Hippocampal formation (tissue), 2 donors: ENCODE measurements at regions not wholly inside any gene's neighbourhood (a gene's known extent, or its start where the extent isn't known, plus 50 kb on each side); places are given as distances from the start of the nearest gene placed in this dataset.
"Not testable (repeated sequence)": the region's sequence is repeated elsewhere in the genome, so short reads cannot be mapped to it uniquely, and the experiment has no call there.

ENCODE experiments used
- DNase-seq, 2 donors: peaks; one replicate each; lab custom pipeline; 2025; lab: John Stamatoyannopoulos, UW

- no peak for DNase-seq
Observed at GRCh38 chr5:87649455-87649854, 236.7 kb upstream of the CCNH start.

GRCh38 chr5:87645224-87645623 lies 232.5 kb upstream of the CCNH start:
- peak in 1 of 2 donors; percentile 65 for DNase-seq

- no peak for DNase-seq
Observed at GRCh38 chr5:87640902-87641301, 228.2 kb upstream of the CCNH start.

GRCh38 chr5:87627363-87627762 lies 214.6 kb upstream of the CCNH start:
- no peak for DNase-seq

- no peak for DNase-seq
Observed at GRCh38 chr5:87608385-87608784, 195.7 kb upstream of the CCNH start.

GRCh38 chr5:87605663-87606062 lies 192.9 kb upstream of the CCNH start:
- no peak for DNase-seq

GRCh38 chr5:87599778-87600177 lies 187.0 kb upstream of the CCNH start:
- no peak for DNase-seq

GRCh38 chr5:87598460-87598859 lies 185.7 kb upstream of the CCNH start:
- DNase-seq, result no peak

- DNase-seq, result no peak
Observed at GRCh38 chr5:87594566-87594965, 181.8 kb upstream of the CCNH start.

- no peak for DNase-seq
Observed at GRCh38 chr5:87589587-87589986, 176.9 kb upstream of the CCNH start.

GRCh38 chr5:87588316-87588715 lies 175.6 kb upstream of the CCNH start:
- DNase-seq, result peak; percentile 0 to 76

- not testable (repeated sequence) for DNase-seq
Observed at GRCh38 chr5:87583704-87584103, 171.0 kb upstream of the CCNH start.

GRCh38 chr5:87582149-87582548 lies 169.4 kb upstream of the CCNH start:
- DNase-seq, result no peak

- DNase-seq, result no peak
Observed at GRCh38 chr5:87581661-87582060, 168.9 kb upstream of the CCNH start.

- DNase-seq, result no peak
Observed at GRCh38 chr5:87579678-87580077, 166.9 kb upstream of the CCNH start.

GRCh38 chr5:87576867-87577266 lies 164.1 kb upstream of the CCNH start:
- DNase-seq, result no peak

- not testable (repeated sequence) for DNase-seq
Observed at GRCh38 chr5:87576306-87576705, 163.6 kb upstream of the CCNH start.

- DNase-seq, result no peak
Observed at GRCh38 chr5:87574106-87574505, 161.4 kb upstream of the CCNH start.

- DNase-seq, result no peak
Observed at GRCh38 chr5:87572611-87573010, 159.9 kb upstream of the CCNH start.

GRCh38 chr5:87572090-87572489 lies 159.4 kb upstream of the CCNH start:
- DNase-seq, result no peak

GRCh38 chr5:87570366-87570765 lies 157.6 kb upstream of the CCNH start:
- DNase-seq, result no peak

GRCh38 chr5:87562068-87562467 lies 149.3 kb upstream of the CCNH start:
- DNase-seq, result no peak

- DNase-seq, result no peak
Observed at GRCh38 chr5:87560528-87560927, 147.8 kb upstream of the CCNH start.

GRCh38 chr5:87551911-87552310 lies 139.2 kb upstream of the CCNH start:
- no peak for DNase-seq

- peak in 1 of 2 donors; percentile 28 for DNase-seq
Observed at GRCh38 chr5:87541676-87542075, 128.9 kb upstream of the CCNH start.
